Upper lobe of right lung (tissue), 1 donor: ENCODE measurements at regions not wholly inside any gene's neighbourhood (a gene's known extent, or its start where the extent isn't known, plus 50 kb on each side); places are given as distances from the start of the nearest gene placed in this dataset.

ENCODE experiments used
- ATAC-seq: fragments of 200-7000 bp; cut with Tn5 transposase; one replicate; pipeline ENCODE4 v1.9.1; 2020; ENCODE audit warnings: mild to moderate bottlenecking, moderate library complexity
- DNase-seq: peaks from one replicate; pipeline ENCODE4 v3.0.0-alpha.2; 2020
- H3K27ac ChIP-seq: fragments of 200-600 bp; one replicate; pipeline ENCODE4 v1.8.0; 2022
- H3K27me3 ChIP-seq: fragments of 200-600 bp; one replicate; pipeline ENCODE4 v1.8.0; 2022; ENCODE audit warnings: mild to moderate bottlenecking
- H3K36me3 ChIP-seq: fragments of 200-600 bp; one replicate; pipeline ENCODE4 v1.8.0; 2022
- H3K4me1 ChIP-seq: fragments of 200-600 bp; one replicate; pipeline ENCODE4 v1.8.0; 2022
- H3K4me3 ChIP-seq: fragments of 200-600 bp; one replicate; pipeline ENCODE4 v1.8.0; 2022; ENCODE audit warnings: mild to moderate bottlenecking
- H3K9me3 ChIP-seq: fragments of 200-600 bp; one replicate; pipeline ENCODE4 v1.8.0; 2022
- intact Hi-C: fragments of 100-400 bp; cut with DNase I; formaldehyde crosslinking; loops from one replicate; pipeline ENCODE4 v1.11.0; 2022
- TF ChIP-seq, protein P1 (sequence below): fragments of 200-600 bp; IDR thresholded peaks from one replicate; pipeline ENCODE4 v1.8.0; 2022; ENCODE audit warnings: antibody characterized with exemption
- donor health status: DM: no; HTN: yes; CAD: no; lungs with severe emphysema.

DNA sequence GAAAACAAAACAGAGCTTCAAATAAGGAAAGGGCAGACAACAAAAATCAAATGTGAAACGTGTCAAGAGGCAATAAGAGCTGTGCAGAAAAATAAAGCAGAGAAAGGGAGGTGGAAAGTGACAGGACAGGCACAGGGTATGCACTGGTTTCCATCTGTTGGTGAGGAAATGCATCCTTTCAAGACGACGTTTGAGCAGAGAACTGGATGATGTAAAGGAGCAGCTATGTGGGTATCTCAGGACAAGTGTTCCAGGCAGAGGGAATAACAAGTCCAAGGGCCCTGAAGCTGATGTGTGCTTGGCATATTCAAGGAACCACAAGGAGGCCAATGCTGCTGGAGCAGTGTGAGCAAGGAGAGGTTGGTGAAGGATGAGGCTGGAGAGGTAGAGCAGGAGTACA lies 168.9 kb upstream of the SERPINE2 start:
- intact Hi-C loops, result no loop called here
- no peaks in the 10 kb centered on the region for H3K9me3 ChIP-seq
- no peak overlapping the region for H3K4me3 ChIP-seq
- TF ChIP-seq, protein P1, sequence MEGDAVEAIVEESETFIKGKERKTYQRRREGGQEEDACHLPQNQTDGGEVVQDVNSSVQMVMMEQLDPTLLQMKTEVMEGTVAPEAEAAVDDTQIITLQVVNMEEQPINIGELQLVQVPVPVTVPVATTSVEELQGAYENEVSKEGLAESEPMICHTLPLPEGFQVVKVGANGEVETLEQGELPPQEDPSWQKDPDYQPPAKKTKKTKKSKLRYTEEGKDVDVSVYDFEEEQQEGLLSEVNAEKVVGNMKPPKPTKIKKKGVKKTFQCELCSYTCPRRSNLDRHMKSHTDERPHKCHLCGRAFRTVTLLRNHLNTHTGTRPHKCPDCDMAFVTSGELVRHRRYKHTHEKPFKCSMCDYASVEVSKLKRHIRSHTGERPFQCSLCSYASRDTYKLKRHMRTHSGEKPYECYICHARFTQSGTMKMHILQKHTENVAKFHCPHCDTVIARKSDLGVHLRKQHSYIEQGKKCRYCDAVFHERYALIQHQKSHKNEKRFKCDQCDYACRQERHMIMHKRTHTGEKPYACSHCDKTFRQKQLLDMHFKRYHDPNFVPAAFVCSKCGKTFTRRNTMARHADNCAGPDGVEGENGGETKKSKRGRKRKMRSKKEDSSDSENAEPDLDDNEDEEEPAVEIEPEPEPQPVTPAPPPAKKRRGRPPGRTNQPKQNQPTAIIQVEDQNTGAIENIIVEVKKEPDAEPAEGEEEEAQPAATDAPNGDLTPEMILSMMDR, result no peak
- no peaks in the 10 kb centered on the region for H3K4me1 ChIP-seq
- no peak overlapping the region for H3K27ac ChIP-seq
- no peak for DNase-seq
- ATAC-seq, result no peak
- no peaks in the 10 kb centered on the region for H3K36me3 ChIP-seq
- no peaks in the 10 kb centered on the region for H3K27me3 ChIP-seq

DNA sequence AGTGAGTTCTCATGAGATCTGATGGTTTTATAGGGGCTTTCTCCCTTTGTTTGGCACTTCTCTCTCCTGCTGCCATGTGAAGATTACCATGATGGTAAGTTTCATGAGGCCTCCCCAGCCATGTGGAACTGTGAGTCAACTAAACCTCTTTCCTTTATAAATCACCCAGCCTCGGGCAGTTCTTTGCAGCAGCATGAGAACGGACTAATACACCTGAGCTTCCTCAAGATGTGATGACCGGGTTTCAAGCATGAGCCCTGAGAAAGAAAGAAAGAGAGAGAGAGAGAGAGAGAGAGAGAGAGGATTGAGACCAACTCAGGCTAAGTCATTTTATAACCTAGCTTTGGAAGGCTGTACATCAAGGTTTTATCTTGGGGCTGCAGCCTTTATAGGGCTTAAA lies 167.7 kb upstream of the SERPINE2 start:
- TF ChIP-seq, protein P1, result no peak
- Histone ChIP-seq H3K36me3 (no peaks in the 10 kb centered on the region), H3K4me1 (no peaks in the 10 kb centered on the region), H3K27me3 (no peaks in the 10 kb centered on the region), H3K4me3 (no peak overlapping the region), H3K27ac (no peak overlapping the region), H3K9me3 (no peaks in the 10 kb centered on the region)
- DNase-seq (no peak), ATAC-seq (no peak)
- intact Hi-C loops, result no loop called here

DNA sequence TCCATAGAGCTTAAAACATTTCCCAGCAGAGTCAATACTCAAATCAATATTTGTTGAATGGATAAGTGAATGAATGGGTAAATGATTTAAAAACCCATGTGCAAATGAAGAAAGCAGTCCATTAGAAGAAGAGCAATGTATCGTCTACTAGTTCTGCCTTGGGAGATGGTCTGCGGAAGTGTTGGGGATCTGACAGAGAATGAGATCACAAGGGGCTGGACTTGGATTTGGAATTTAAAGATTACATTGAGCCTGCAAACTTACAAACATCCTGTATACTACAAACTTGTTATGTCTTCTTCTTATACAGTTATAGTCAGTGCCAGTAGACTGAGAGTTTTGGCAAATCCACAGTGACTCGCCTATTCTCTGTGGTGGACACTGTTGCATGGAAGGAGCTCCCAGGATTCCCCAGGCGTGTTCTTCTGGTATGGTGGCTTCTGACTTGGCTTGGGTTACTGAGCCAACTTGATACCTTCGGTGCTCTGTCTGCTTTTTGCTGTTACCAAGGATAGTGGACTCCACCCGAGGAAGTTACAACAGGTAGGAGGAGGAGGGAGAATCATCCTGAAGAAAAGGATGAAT lies 163.3 kb upstream of the SERPINE2 start:
- no peaks in the 10 kb centered on the region for H3K36me3 ChIP-seq
- TF ChIP-seq, protein P1, result no peak
- no peak for DNase-seq
- no peaks in the 10 kb centered on the region for H3K4me1 ChIP-seq
- intact Hi-C loops, result no loop called here
- H3K27me3 ChIP-seq, result no peaks in the 10 kb centered on the region
- H3K9me3 ChIP-seq, result no peaks in the 10 kb centered on the region
- no peak overlapping the region for H3K4me3 ChIP-seq
- no peak overlapping the region for H3K27ac ChIP-seq
- ATAC-seq, result no peak

DNA sequence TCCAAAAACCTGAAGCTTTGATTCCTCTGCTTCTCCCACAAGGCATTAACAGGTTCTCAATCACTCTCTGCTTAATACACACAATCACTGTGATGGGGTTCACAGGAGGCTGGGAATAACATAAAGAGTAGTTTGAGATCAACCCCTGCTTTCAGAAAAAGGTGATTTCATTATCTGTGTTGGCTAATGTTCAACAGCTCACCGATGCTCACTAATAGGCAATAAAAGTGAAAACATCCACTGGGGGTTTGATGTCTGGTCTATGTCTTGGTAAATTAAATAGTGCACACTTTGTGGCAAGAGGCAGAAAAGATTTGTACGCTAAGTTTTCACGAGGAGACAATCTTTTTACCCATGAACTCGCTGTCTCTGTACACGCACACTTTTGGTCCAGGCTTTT lies 159.3 kb upstream of the SERPINE2 start:
- DNase-seq, result no peak
- no peak overlapping the region for H3K27ac ChIP-seq
- ATAC-seq, result no peak
- H3K36me3 ChIP-seq, result no peaks in the 10 kb centered on the region
- no peaks in the 10 kb centered on the region for H3K9me3 ChIP-seq
- no peaks in the 10 kb centered on the region for H3K4me1 ChIP-seq
- no peaks in the 10 kb centered on the region for H3K27me3 ChIP-seq
- TF ChIP-seq, protein P1, result no peak
- intact Hi-C loops, result no loop called here
- no peak overlapping the region for H3K4me3 ChIP-seq

DNA sequence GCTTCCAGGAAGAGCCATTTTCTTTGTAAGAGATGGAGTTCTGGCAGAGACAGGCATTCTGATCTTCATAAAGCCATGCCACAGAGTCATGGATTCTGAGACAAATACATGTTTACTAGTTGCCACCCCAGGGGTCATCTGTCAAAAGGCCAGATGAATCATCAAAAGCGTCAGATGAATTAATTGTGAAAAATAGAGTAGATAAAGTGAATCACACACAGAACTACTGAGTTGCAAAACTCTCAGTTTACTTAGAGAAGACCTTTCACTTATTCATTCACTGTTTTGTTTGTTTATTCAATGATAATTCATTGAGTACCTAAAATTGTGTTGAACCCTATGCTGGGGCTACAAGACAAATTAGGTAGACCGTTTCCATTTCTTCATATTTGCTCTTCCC lies 157.7 kb upstream of the SERPINE2 start:
- Histone ChIP-seq H3K4me1 (no peaks in the 10 kb centered on the region), H3K9me3 (no peaks in the 10 kb centered on the region), H3K36me3 (no peaks in the 10 kb centered on the region), H3K27me3 (no peaks in the 10 kb centered on the region), H3K4me3 (no peak overlapping the region), H3K27ac (no peak overlapping the region)
- no peak for ATAC-seq
- intact Hi-C loops, result no loop called here
- TF ChIP-seq, protein P1, result no peak
- DNase-seq, result no peak

DNA sequence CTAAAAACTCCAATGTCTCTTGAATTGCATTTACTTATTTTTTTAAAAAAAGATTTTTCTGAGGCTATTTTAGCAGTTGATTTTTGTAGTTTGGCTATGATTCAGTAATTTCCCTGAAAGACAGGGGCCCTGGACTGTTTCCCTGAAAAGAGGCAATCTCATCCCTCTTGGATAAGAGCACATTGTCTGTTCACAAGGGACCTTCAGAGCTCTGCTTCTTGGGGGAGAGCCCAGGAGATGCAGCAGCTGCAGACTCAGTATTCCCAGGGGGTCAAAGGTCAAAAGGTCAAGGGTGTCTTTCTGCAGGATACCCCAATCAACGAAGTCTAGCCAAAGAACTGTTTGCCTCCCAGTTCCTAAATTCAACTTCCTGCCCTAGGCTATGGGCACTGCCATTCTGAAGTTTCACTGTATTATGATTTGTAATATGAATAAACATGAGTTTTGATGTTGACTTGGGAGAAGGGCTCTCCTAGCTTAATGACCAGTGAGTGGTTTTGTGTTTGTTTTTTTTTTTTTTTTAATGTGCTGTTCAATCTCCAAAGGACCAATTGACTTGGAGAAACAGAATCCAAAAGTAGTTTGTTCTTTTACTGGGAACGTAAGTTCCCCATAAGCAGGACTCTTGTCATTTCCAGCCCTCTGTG lies 157.0 kb upstream of the SERPINE2 start:
- Histone ChIP-seq H3K4me1 (no peaks in the 10 kb centered on the region), H3K4me3 (no peak overlapping the region), H3K27ac (no peak overlapping the region), H3K27me3 (no peaks in the 10 kb centered on the region), H3K9me3 (no peaks in the 10 kb centered on the region), H3K36me3 (no peaks in the 10 kb centered on the region)
- DNase-seq, result no peak
- no peak for ATAC-seq
- TF ChIP-seq, protein P1, result no peak
- intact Hi-C loops, result no loop called here
